ENCODE measurements at regions not wholly inside any gene's neighbourhood (a gene's known extent, or its start where the extent isn't known, plus 50 kb on each side); places are given as distances from the start of the nearest gene placed in this dataset.

- no peak for DNase-seq (ENCODE audit: extremely low spot score)
- TF ChIP-seq EP300 (IDR thresholded peaks at IDR 0.05) (no peak), POLR2AphosphoS5 (IDR thresholded peaks at IDR 0.05) (no peak), CTCF (IDR thresholded peaks at IDR 0.05) (no peak), POLR2A (IDR thresholded peaks at IDR 0.05; ENCODE audit: low read depth) (no peak)
- intact Hi-C loops (cut with DNase I), result no loop called here
- H3K36me3 ChIP-seq, result no peaks in the 10 kb centered on the region
- no peaks in the 10 kb centered on the region for H3K4me1 ChIP-seq
- no peaks in the 10 kb centered on the region for H3K9me3 ChIP-seq
- peaks cover 0 to 3% (median 0%) of the 10 kb centered on the region in 4 donors for H3K27me3 ChIP-seq
- H3K27ac ChIP-seq (replicated peaks in 1 of 4), result no peak overlapping the region
- 0% methylated on average over 1 of the region's 1 CpG for whole genome bisulfite sequencing
- no peak overlapping the region for H3K4me3 ChIP-seq
These were observed 84.8 kb upstream of the BTBD3 start for GRCh38 chr20:11832851-11833250.

- intact Hi-C loops (cut with DNase I), result no loop called here
These were observed 83.9 kb upstream of the BTBD3 start for GRCh38 chr20:11833825-11834224.

GRCh38 chr20:11838076-11838636, 79.5 kb upstream of the BTBD3 start:
- H3K27ac ChIP-seq (replicated peaks in 1 of 4), result no peak overlapping the region
- no peak for DNase-seq (ENCODE audit: extremely low spot score)
- H3K27me3 ChIP-seq, result no peaks in the 10 kb centered on the region
- no peak overlapping the region for H3K4me3 ChIP-seq
- H3K4me1 ChIP-seq, result no peaks in the 10 kb centered on the region
- no peaks in the 10 kb centered on the region for H3K9me3 ChIP-seq
- 74% methylated on average over 4 of the region's 4 CpGs for WGBS
- no peaks in the 10 kb centered on the region for H3K36me3 ChIP-seq
- intact Hi-C loops (cut with DNase I), result no loop called here
- TF ChIP-seq CTCF (IDR thresholded peaks at IDR 0.05), result no peak

More at GRCh38 chr20:11833825-11834224, 83.9 kb upstream of the BTBD3 start:
- no peak for TF ChIP-seq POLR2AphosphoS5 (IDR thresholded peaks at IDR 0.05)
- TF ChIP-seq CTCF (IDR thresholded peaks at IDR 0.05), result no peak
- TF ChIP-seq POLR2A (IDR thresholded peaks at IDR 0.05; ENCODE audit: low read depth), result no peak
- TF ChIP-seq EP300 (IDR thresholded peaks at IDR 0.05), result no peak
- no peak overlapping the region for H3K27ac ChIP-seq (replicated peaks in 1 of 4)
- no peaks in the 10 kb centered on the region for H3K27me3 ChIP-seq
- no peak overlapping the region for H3K4me3 ChIP-seq
- WGBS, result 81% methylated on average over 3 of the region's 3 CpGs
- no peaks in the 10 kb centered on the region for H3K4me1 ChIP-seq
- no peaks in the 10 kb centered on the region for H3K9me3 ChIP-seq
- H3K36me3 ChIP-seq, result no peaks in the 10 kb centered on the region
- DNase-seq (ENCODE audit: extremely low spot score), result no peak

- intact Hi-C loops (cut with DNase I), result no loop called here
- Histone ChIP-seq H3K27ac (replicated peaks in 1 of 4) (no peak overlapping the region), H3K27me3 (no peaks in the 10 kb centered on the region), H3K9me3 (no peaks in the 10 kb centered on the region), H3K4me3 (no peak overlapping the region), H3K36me3 (no peaks in the 10 kb centered on the region), H3K4me1 (no peaks in the 10 kb centered on the region)
- no peak for DNase-seq (ENCODE audit: extremely low spot score)
- TF ChIP-seq EP300 (IDR thresholded peaks at IDR 0.05), result no peak
- TF ChIP-seq POLR2A (IDR thresholded peaks at IDR 0.05; ENCODE audit: low read depth), result no peak
- no peak for TF ChIP-seq POLR2AphosphoS5 (IDR thresholded peaks at IDR 0.05)
- no peak for TF ChIP-seq CTCF (IDR thresholded peaks at IDR 0.05)
- 82% methylated on average over 3 of the region's 3 CpGs for WGBS
These were observed 75.7 kb upstream of the BTBD3 start for GRCh38 chr20:11841972-11842461.

- intact Hi-C loops (cut with DNase I), result no loop called here
These were observed 74.4 kb upstream of the BTBD3 start for GRCh38 chr20:11843289-11843688.

More at GRCh38 chr20:11843289-11843688, 74.4 kb upstream of the BTBD3 start:
- WGBS, result 92% methylated on average over 1 of the region's 1 CpG
- TF ChIP-seq POLR2A (IDR thresholded peaks at IDR 0.05; ENCODE audit: low read depth) (no peak), CTCF (IDR thresholded peaks at IDR 0.05) (no peak), POLR2AphosphoS5 (IDR thresholded peaks at IDR 0.05) (no peak), EP300 (IDR thresholded peaks at IDR 0.05) (no peak)
- DNase-seq (ENCODE audit: extremely low spot score), result no peak
- no peak overlapping the region for H3K27ac ChIP-seq (replicated peaks in 1 of 4)
- H3K27me3 ChIP-seq, result no peaks in the 10 kb centered on the region
- no peaks in the 10 kb centered on the region for H3K9me3 ChIP-seq
- H3K36me3 ChIP-seq, result no peaks in the 10 kb centered on the region
- H3K4me3 ChIP-seq, result no peak overlapping the region
- H3K4me1 ChIP-seq, result no peaks in the 10 kb centered on the region
